Suppressor macrophage (primary cell): ENCODE measurements at regions not wholly inside any gene's neighbourhood (a gene's known extent, or its start where the extent isn't known, plus 50 kb on each side); places are given as distances from the start of the nearest gene placed in this dataset.
"Not testable (repeated sequence)": the region's sequence is repeated elsewhere in the genome, so short reads cannot be mapped to it uniquely, and the experiment has no call there.

Experiments used
- DNase-seq, 4 experiments: peaks; one replicate each; pipeline ENCODE4 v3.0.0-alpha.2; 2020 to 2022

- DNase-seq, result no peak
Observed at GRCh38 chr2:194079989-194080388, 1577.0 kb upstream of the SLC39A10 start.

- DNase-seq, result no peak
Observed at GRCh38 chr2:194077366-194077765, 1579.7 kb upstream of the SLC39A10 start.

DNA sequence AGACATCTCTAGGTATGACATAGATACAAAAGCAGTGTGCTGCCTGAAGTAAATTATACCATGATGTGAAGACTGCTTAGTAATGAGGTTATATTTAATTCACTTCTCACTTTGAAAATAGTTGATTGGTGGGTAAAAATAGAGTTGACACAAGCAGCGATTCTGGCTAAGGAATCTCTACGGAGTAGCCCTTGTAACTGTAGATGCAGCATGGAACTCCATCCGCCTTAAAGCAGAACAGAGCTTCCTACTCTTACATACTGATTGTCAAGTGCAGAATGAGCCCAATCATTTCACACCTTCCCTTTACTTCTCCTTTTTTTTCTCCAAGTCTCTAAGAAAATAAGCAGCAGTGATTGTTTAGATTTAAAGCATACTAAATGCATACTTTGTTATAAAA lies 1594.6 kb upstream of the SLC39A10 start:
- no peak for DNase-seq

GRCh38 chr2:194060269-194060668 lies 1596.8 kb upstream of the SLC39A10 start:
- DNase-seq, result no peak

DNA sequence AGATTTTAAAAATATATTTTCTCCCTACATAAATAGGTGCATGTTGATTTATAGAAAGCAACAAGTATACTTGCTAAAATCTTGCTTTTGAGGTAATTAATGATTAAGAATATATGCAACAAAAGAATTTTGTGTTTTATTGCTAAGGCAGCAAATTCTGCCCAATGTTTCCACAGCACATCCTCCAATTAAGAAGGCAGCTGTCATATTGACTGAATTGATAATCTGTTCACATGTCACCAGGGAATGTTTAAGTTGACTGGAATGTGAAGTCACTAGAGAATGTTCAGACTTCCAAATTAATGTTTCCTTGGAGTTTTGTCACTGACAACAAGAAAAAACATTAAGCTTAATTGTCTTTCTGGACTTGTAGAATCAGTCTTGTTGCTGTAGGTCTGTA lies 1602.7 kb upstream of the SLC39A10 start:
- no peak for DNase-seq

- DNase-seq, result no peak
Observed at GRCh38 chr2:194044321-194044720, 1612.7 kb upstream of the SLC39A10 start.

DNA sequence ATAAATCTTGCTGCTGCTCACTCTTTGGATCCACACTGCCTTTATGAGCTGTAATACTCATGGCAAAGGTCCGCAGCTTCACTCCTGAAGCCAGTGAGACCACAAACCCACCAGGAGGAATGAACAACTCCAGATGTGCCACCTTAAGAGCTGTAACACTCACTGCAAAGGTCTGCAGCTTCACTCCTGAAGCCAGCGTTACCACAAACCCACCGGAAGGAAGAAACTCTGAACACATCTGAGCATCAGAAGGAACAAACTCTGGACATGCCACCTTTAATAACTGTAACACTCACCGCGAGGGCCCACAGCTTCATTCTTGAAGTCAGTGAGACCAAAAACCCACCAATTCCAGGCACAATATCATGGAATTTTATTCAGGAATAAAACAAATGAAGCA lies 1635.9 kb upstream of the SLC39A10 start:
- not testable (repeated sequence) for DNase-seq

DNA sequence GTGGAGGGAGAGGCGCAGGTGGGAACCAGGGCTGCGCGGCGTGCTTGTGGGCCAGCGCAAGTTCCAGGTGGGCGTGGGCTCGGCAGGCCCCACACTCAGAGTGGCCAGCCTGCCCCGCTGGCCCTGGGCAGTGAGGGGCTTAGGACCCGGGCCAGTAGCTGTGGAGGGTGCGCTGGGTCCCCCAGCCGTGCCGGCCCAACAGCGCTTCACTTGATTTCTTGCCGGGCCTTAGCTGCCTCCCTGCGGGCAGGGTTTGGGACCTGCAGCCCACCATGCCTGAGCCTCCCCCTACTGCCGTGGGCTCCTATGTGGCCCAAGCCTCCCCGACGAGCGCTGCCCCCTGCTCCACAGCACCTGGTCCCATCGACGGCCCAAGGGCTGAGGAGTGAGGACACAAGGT lies 1636.9 kb upstream of the SLC39A10 start:
- no peak for DNase-seq

DNA sequence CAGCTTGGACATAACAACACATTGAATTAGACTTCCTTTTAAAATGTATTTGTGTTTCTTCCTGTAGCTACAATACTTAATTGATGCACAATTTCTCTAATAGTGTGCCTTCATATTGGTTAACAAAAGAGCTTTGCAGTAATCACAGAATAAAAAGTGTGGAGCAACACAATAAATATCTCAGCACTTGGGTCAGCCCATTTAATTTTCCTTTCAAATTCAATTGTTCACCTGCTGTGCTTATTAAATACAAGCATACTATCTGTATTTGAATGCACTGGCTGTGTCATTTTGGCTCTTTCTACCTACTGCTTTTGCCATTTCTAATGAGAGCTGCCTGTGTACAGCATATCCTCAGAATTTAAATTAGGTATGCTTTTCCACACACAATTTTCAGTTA lies 1641.3 kb upstream of the SLC39A10 start:
- DNase-seq, result no peak

DNA sequence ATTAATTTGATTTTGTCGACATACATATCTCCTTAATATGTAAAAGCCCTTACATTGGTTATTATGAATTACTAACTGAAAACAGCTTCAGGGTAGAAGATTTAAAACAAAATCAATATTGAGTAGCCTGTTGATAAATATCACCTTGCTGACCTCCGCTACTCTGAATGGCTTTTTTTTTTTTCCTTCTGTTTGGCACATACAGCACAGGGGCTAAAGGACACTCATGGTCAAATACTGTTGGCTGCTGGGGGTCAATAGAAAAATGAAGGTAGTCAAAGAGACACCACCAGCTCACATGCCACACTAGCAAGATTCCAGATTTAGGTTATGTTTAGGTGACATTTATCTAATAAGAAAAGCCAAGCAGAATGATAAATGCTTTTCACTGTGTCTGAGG lies 1642.4 kb upstream of the SLC39A10 start:
- DNase-seq, result no peak

GRCh38 chr2:194004590-194005206 lies 1652.3 kb upstream of the SLC39A10 start:
- DNase-seq, result no peak

- no peak for DNase-seq
Observed at GRCh38 chr2:194003911-194004310, 1653.1 kb upstream of the SLC39A10 start.

DNA sequence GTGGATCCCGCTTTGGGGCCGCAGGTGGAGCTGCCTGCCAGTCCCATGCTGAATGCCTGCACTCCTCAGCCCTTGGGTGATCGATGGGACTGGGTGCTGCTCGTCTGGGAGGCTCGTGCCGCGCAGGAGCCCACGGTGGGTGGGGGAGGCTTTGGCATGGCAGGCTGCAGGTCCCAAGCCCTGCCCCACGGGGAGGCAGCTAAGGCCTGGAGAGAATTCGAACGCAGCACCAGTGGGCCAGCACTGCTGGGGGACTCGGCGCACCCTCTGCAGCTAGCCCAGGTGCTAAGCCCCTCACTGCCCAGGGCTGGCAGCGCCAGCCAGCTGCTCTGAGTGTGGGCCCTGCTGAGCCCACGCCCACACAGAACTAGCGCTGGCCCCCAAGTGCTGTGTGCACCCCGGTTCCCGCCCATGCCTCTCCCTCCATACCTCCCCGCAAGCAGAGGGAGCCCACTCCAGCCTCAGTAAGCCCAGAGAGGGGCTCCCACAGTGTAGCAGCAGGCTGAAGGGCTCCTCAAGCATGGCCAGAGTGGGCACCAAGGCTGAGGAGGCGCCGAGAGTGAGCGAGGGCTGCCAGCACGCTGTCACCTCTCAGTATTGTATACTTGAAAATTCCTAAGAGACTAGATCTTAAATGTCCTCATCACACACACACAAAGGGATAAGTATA lies 1654.2 kb upstream of the SLC39A10 start:
- DNase-seq, result no peak

DNA sequence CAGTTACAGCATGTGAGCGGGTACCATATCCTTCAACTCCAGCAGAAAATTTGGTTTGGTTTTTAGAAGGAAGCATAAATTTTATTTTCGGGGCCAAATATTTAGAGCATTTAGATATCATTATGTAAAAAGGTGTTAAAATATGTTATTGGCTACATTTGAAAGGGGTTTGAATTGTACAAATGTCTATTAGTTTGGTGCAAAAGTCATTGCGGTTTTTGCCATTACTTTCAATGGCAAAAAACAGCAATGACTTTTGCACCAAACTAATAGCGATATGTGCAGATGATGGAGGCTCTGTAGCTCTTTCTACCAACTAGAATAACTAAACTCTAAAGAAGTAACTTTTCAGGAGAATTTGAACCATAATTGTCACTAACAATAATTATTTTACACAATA lies 1666.2 kb upstream of the SLC39A10 start:
- DNase-seq, result no peak

- DNase-seq, result no peak
Observed at GRCh38 chr2:193989645-193990044, 1667.4 kb upstream of the SLC39A10 start.

GRCh38 chr2:193988784-193989183 lies 1668.2 kb upstream of the SLC39A10 start:
- DNase-seq, result no peak

GRCh38 chr2:193985272-193985671 lies 1671.8 kb upstream of the SLC39A10 start:
- no peak for DNase-seq

- DNase-seq, result no peak
Observed at GRCh38 chr2:193980599-193980998, 1676.4 kb upstream of the SLC39A10 start.

DNA sequence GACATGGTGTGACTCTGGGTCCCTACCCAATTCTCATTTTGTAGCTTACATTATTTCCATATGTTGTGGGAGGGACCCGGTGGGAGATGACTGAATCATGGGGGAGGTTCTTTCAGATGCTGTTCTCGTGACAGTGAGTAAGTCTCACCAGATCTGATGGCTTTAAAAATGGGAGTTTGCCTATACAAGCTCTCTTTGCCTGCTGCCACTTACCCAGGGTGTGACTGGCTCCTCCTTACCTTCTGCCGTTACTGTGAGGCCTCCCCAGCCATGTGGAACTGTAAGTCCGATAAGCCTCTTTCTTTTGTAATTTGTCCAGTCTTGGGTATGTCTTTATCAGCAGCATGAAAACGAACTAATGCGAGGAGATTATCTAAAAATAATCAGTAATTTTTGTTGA lies 1683.2 kb upstream of the SLC39A10 start:
- DNase-seq, result no peak

DNA sequence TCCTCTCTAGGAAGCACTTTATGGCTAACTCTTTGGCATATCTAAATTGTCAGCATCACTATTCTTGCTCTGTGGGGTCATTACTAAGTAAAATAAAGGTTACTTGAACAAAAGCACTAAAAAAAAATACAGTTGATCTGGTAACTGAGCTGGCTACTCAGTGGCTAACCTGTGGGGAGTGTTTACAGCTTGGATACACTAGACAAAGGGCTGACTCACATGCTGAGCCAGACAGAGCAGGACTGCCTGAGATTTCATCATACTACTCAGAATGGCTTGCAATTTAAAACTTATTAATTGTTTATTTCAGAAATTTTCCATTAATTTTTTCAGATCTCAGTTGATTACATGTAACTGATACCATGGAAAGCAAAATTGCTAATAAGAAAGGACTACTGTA lies 1690.4 kb upstream of the SLC39A10 start:
- no peak for DNase-seq

DNA sequence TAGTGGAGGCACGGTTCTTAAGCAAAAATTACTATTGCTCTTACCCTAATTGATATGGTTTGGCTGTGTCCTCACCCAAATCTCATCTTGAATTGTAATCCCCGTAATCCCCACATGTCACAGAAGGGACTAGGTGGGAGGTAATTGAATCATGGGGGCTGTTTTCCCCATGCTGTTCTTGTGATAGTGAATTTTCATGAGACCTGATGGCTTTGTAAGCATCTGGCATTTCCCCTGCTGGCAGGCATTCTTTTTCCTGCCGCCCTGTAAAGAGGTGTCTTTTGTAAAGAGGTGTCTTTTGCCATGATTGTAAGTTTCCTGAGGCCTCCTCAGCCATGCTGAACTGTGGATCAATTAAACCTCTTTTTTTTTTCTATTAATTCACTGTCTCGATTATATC lies 1691.8 kb upstream of the SLC39A10 start:
- DNase-seq, result no peak

DNA sequence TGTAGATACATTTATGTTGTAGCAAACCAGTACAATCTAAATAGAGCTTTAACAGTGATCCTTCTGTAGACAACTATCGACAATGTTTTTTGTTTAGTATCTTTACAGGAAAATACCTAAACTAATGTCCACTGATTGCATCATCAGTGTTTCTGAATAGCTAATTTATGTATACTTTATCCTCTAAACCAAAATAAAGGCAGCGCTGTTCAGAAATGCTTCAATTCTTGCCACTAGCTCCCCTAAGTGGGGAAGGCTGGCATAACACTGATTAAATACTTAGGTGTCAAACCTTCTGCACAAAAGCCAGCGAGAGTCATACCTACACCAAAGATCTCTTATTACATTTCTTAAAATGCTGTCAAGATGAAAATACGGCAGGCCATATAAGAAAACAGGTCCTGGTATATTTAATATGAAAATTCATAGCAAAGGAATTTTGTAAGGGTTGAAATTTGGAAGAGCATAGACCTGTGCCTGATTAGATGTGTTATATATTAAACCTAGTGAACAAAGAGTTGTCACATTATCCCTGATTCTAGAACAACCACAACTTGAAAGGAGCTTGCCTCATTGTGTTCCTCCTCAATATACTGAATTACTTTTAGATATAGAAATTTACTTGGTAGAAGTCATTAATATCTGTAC lies 1693.4 kb upstream of the SLC39A10 start:
- peak in 2 of 4 experiments; percentile 1 to 2 for DNase-seq

GRCh38 chr2:193946806-193947205 lies 1710.2 kb upstream of the SLC39A10 start:
- no peak for DNase-seq

- no peak for DNase-seq
Observed at GRCh38 chr2:193943406-193943960, 1713.5 kb upstream of the SLC39A10 start.
